HEK293 (cell line): ENCODE measurements at regions not wholly inside any gene's neighbourhood (a gene's known extent, or its start where the extent isn't known, plus 50 kb on each side); places are given as distances from the start of the nearest gene placed in this dataset.

ENCODE experiments used
- CTCF ChIA-PET: fragments of 350-600 bp; formaldehyde crosslinking; extraction: SDS; loops from one replicate; lab custom pipeline; 2021; ENCODE audit warnings: antibody characterized with exemption; lab: Yijun Ruan, JAX
- POLR2A ChIA-PET: fragments of 300-600 bp; formaldehyde crosslinking; extraction: SDS; loops from one replicate; lab custom pipeline; 2020; ENCODE audit warnings: antibody characterized with exemption, inconsistent platforms; lab: Yijun Ruan, JAX
- H3K27ac ChIP-seq: fragments of 200-500 bp; sonication (Bioruptor generic); 2 replicates; pipeline ENCODE4 v1.5.1; 2014; ENCODE audit warnings: low read depth, low read length, control low read depth, inconsistent platforms; ENCODE audit errors: extremely low read depth
- H3K36me3 ChIP-seq, 2 experiments: fragments of 200-500 bp in 1 of 2; sonication (Bioruptor generic) in 1 of 2; 1 replicate in 1 of 2; 2 replicates in 1 of 2; pipeline ENCODE4 v1.5.1; 2014 to 2017; ENCODE audit warnings: inconsistent platforms in 2 of 2, low read length in 2 of 2; ENCODE audit not compliant: control insufficient read depth in 2 of 2, insufficient read depth in 1 of 2
- H3K4me1 ChIP-seq: fragments of 200-500 bp; sonication (Bioruptor generic); 2 replicates; pipeline ENCODE4 v1.5.1; 2014; ENCODE audit warnings: mild to moderate bottlenecking, low read length, inconsistent platforms; ENCODE audit not compliant: control insufficient read depth, insufficient read depth
- H3K4me3 ChIP-seq: 2 replicates; pipeline ENCODE4 v1.5.1; 2011; ENCODE audit warnings: low read depth, mild to moderate bottlenecking, control low read depth, low read length, moderate library complexity
- H3K9me3 ChIP-seq: fragments of 200-500 bp; sonication (Bioruptor generic); 2 replicates; pipeline ENCODE4 v1.5.1; 2014; ENCODE audit warnings: low read depth, low read length, inconsistent platforms; ENCODE audit not compliant: control insufficient read depth, insufficient read depth
- HOXC10 ChIP-seq: sonication (generic); formaldehyde crosslinking; IDR thresholded peaks from 2 replicates; pipeline ENCODE4 v1.8.1; 2023; ENCODE audit warnings: mild to moderate bottlenecking, missing genetic modification reagents
- KLF1 ChIP-seq: fragments of 450-650 bp; formaldehyde crosslinking; IDR thresholded peaks from 2 replicates; pipeline ENCODE4 v1.5.1; 2016; ENCODE audit warnings: missing biosample characterization, missing genetic modification characterization
- KLF16 ChIP-seq: fragments of 450-650 bp; formaldehyde crosslinking; IDR thresholded peaks from 2 replicates; pipeline ENCODE4 v1.5.1; 2017; ENCODE audit warnings: missing biosample characterization, missing genetic modification characterization
- ZBTB7A ChIP-seq: fragments of 450-650 bp; formaldehyde crosslinking; IDR thresholded peaks from 2 replicates; pipeline ENCODE4 v1.5.1; 2016; ENCODE audit warnings: low read depth, missing biosample characterization, missing genetic modification characterization
- ZNF112 ChIP-seq: fragments of 450-650 bp; formaldehyde crosslinking; IDR thresholded peaks from 2 replicates; pipeline ENCODE4 v1.5.0; 2017; ENCODE audit warnings: missing biosample characterization, missing genetic modification characterization
- ZNF140 ChIP-seq: fragments of 450-650 bp; formaldehyde crosslinking; IDR thresholded peaks from 2 replicates; pipeline ENCODE4 v1.5.1; 2016; ENCODE audit warnings: missing biosample characterization, missing genetic modification characterization
- ZNF169 ChIP-seq: fragments of 450-650 bp; formaldehyde crosslinking; IDR thresholded peaks from 2 replicates; pipeline ENCODE4 v1.5.1; 2016; ENCODE audit warnings: missing biosample characterization, missing genetic modification characterization
- ZNF2 ChIP-seq: fragments of 450-650 bp; formaldehyde crosslinking; IDR thresholded peaks from 2 replicates; pipeline ENCODE4 v1.5.1; 2016; ENCODE audit warnings: missing biosample characterization, missing genetic modification characterization
- ZNF266 ChIP-seq: fragments of 450-650 bp; formaldehyde crosslinking; IDR thresholded peaks from 2 replicates; pipeline ENCODE4 v1.5.1; 2016; ENCODE audit warnings: missing biosample characterization, missing genetic modification characterization, low read depth
- ZNF354C ChIP-seq: fragments of 450-650 bp; formaldehyde crosslinking; IDR thresholded peaks from 2 replicates; pipeline ENCODE4 v1.5.1; 2016; ENCODE audit warnings: missing biosample characterization, missing genetic modification characterization, low read depth, borderline replicate concordance
- ZNF473 ChIP-seq: fragments of 450-650 bp; formaldehyde crosslinking; IDR thresholded peaks from 2 replicates; pipeline ENCODE4 v1.5.1; 2017; ENCODE audit warnings: missing biosample characterization, missing genetic modification characterization
- ZNF560 ChIP-seq: fragments of 450-650 bp; formaldehyde crosslinking; IDR thresholded peaks from 2 replicates; pipeline ENCODE4 v1.5.1; 2017; ENCODE audit warnings: missing biosample characterization, missing genetic modification characterization, borderline replicate concordance
- ZNF623 ChIP-seq: fragments of 450-650 bp; formaldehyde crosslinking; IDR thresholded peaks from 2 replicates; pipeline ENCODE4 v1.5.1; 2016; ENCODE audit warnings: missing biosample characterization, missing genetic modification characterization
- ZNF837 ChIP-seq: fragments of 450-650 bp; formaldehyde crosslinking; IDR thresholded peaks from 2 replicates; pipeline ENCODE4 v1.5.1; 2016; ENCODE audit warnings: missing biosample characterization, missing genetic modification characterization
- TF ChIP-seq, protein P1 (sequence below): fragments of 450-650 bp; formaldehyde crosslinking; IDR thresholded peaks from 2 replicates; pipeline ENCODE4 v1.5.1; 2016; ENCODE audit warnings: missing biosample characterization, missing genetic modification characterization
- TF ChIP-seq, protein P2 (sequence below): fragments of 450-650 bp; IDR thresholded peaks from 2 replicates; pipeline ENCODE4 v1.5.1; 2018; ENCODE audit warnings: missing biosample characterization, missing genetic modification characterization
- TF ChIP-seq, protein P3 (sequence below): fragments of 450-650 bp; formaldehyde crosslinking; IDR thresholded peaks from 2 replicates; pipeline ENCODE4 v1.5.1; 2016; ENCODE audit warnings: missing biosample characterization, missing genetic modification characterization, borderline replicate concordance
- TF ChIP-seq, protein P4 (sequence below): IDR thresholded peaks from 2 replicates; pipeline ENCODE4 v1.6.1; 2011; ENCODE audit warnings: mild to moderate bottlenecking, low read depth, low read length, borderline replicate concordance
- TF ChIP-seq, protein P5 (sequence below): fragments of 450-650 bp; formaldehyde crosslinking; IDR thresholded peaks from 2 replicates; pipeline ENCODE4 v1.5.1; 2016; ENCODE audit warnings: missing biosample characterization, missing genetic modification characterization, low read depth

DNA sequence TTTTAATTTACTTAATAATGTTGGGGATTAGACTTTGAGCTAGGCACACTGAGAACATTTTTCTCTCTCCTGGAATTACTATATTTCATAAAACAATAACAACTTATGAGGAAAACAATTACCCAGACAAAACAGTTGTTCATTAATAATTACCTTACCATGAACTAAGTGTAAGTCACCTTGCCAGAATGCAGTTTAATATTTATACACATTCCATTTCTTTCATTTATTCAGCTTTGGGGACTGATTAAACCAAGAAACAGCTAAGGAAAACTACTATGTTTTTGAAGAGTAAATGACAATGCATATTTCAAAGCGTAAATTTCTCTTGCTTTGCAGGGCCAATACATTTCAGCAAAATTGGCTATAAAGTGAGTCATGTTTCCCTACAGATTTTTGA is 616.2 kb downstream of the PRELID2 start:
- ChIA-PET POLR2A (no interaction called here), CTCF (no interaction called here)
- Histone ChIP-seq H3K9me3 (no peaks in the 10 kb centered on the region), H3K4me1 (no peaks in the 10 kb centered on the region), H3K36me3 (no peaks in the 10 kb centered on the region), H3K27ac (no peak overlapping the region), H3K4me3 (no peak overlapping the region)
- TF ChIP-seq HOXC10 (CRISPR knock-in tag): no peak
- TF ChIP-seq ZNF473 (tag by site-specific recombination): no peak
- no peak for TF ChIP-seq ZNF2 (tag by site-specific recombination)
- no peak for TF ChIP-seq ZBTB7A
- TF ChIP-seq, protein P1, sequence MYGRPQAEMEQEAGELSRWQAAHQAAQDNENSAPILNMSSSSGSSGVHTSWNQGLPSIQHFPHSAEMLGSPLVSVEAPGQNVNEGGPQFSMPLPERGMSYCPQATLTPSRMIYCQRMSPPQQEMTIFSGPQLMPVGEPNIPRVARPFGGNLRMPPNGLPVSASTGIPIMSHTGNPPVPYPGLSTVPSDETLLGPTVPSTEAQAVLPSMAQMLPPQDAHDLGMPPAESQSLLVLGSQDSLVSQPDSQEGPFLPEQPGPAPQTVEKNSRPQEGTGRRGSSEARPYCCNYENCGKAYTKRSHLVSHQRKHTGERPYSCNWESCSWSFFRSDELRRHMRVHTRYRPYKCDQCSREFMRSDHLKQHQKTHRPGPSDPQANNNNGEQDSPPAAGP (tag by site-specific recombination): no peak
- no peak for TF ChIP-seq KLF1
- TF ChIP-seq, protein P2, sequence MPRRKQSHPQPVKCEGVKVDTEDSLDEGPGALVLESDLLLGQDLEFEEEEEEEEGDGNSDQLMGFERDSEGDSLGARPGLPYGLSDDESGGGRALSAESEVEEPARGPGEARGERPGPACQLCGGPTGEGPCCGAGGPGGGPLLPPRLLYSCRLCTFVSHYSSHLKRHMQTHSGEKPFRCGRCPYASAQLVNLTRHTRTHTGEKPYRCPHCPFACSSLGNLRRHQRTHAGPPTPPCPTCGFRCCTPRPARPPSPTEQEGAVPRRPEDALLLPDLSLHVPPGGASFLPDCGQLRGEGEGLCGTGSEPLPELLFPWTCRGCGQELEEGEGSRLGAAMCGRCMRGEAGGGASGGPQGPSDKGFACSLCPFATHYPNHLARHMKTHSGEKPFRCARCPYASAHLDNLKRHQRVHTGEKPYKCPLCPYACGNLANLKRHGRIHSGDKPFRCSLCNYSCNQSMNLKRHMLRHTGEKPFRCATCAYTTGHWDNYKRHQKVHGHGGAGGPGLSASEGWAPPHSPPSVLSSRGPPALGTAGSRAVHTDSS (tag by site-specific recombination): no peak
- TF ChIP-seq ZNF623 (tag by site-specific recombination): no peak
- no peak for TF ChIP-seq ZNF354C (tag by site-specific recombination)
- no peak for TF ChIP-seq ZNF169 (tag by site-specific recombination)
- no peak for TF ChIP-seq KLF16 (tag by site-specific recombination)
- TF ChIP-seq, protein P3, sequence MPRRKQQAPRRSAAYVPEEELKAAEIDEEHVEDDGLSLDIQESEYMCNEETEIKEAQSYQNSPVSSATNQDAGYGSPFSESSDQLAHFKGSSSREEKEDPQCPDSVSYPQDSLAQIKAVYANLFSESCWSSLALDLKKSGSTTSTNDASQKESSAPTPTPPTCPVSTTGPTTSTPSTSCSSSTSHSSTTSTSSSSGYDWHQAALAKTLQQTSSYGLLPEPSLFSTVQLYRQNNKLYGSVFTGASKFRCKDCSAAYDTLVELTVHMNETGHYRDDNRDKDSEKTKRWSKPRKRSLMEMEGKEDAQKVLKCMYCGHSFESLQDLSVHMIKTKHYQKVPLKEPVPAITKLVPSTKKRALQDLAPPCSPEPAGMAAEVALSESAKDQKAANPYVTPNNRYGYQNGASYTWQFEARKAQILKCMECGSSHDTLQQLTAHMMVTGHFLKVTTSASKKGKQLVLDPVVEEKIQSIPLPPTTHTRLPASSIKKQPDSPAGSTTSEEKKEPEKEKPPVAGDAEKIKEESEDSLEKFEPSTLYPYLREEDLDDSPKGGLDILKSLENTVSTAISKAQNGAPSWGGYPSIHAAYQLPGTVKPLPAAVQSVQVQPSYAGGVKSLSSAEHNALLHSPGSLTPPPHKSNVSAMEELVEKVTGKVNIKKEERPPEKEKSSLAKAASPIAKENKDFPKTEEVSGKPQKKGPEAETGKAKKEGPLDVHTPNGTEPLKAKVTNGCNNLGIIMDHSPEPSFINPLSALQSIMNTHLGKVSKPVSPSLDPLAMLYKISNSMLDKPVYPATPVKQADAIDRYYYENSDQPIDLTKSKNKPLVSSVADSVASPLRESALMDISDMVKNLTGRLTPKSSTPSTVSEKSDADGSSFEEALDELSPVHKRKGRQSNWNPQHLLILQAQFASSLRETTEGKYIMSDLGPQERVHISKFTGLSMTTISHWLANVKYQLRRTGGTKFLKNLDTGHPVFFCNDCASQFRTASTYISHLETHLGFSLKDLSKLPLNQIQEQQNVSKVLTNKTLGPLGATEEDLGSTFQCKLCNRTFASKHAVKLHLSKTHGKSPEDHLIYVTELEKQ (tag by site-specific recombination): no peak
- no peak for TF ChIP-seq ZNF112 (tag by site-specific recombination)
- TF ChIP-seq, protein P4, sequence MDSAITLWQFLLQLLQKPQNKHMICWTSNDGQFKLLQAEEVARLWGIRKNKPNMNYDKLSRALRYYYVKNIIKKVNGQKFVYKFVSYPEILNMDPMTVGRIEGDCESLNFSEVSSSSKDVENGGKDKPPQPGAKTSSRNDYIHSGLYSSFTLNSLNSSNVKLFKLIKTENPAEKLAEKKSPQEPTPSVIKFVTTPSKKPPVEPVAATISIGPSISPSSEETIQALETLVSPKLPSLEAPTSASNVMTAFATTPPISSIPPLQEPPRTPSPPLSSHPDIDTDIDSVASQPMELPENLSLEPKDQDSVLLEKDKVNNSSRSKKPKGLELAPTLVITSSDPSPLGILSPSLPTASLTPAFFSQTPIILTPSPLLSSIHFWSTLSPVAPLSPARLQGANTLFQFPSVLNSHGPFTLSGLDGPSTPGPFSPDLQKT: no peak
- TF ChIP-seq, protein P5, sequence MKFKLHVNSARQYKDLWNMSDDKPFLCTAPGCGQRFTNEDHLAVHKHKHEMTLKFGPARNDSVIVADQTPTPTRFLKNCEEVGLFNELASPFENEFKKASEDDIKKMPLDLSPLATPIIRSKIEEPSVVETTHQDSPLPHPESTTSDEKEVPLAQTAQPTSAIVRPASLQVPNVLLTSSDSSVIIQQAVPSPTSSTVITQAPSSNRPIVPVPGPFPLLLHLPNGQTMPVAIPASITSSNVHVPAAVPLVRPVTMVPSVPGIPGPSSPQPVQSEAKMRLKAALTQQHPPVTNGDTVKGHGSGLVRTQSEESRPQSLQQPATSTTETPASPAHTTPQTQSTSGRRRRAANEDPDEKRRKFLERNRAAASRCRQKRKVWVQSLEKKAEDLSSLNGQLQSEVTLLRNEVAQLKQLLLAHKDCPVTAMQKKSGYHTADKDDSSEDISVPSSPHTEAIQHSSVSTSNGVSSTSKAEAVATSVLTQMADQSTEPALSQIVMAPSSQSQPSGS (tag by site-specific recombination): no peak
- TF ChIP-seq ZNF266 (tag by site-specific recombination): no peak

DNA sequence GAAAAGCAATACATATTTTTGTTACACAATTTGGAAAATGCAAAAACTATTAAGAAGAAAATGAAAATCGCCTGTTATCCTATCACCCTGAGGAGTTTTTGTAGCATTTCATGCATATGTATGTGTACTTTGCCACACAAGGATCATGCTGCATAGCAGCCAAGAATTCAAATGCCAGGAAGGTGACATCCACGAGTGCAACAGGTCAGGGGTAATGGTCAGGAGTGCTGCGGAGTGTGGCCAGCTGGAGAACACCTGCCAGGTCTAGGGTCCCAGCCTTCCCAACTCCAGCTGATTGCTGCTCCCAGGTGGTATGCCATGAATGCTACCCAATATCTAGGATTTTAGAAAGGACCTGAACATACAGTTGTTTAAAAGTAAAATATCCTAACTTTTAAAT is 617.1 kb downstream of the PRELID2 start:
- H3K27ac ChIP-seq: no peak overlapping the region
- POLR2A ChIA-PET: no interaction called here
- TF ChIP-seq ZNF560 (tag by site-specific recombination) (no peak), ZNF837 (tag by site-specific recombination) (no peak), ZNF140 (tag by site-specific recombination) (no peak)
- no peaks in the 10 kb centered on the region for H3K4me1 ChIP-seq
- H3K4me3 ChIP-seq: no peak overlapping the region
- no peaks in the 10 kb centered on the region for H3K9me3 ChIP-seq
- CTCF ChIA-PET: no interaction called here
- no peaks in the 10 kb centered on the region for H3K36me3 ChIP-seq
